Fibroblast of skin of left quadriceps (primary cell): ENCODE measurements at regions not wholly inside any gene's neighbourhood (a gene's known extent, or its start where the extent isn't known, plus 50 kb on each side); places are given as distances from the start of the nearest gene placed in this dataset.

Experiments used
- DNase-seq, 2 experiments: peaks; one replicate each; pipeline ENCODE4 v3.0.0-alpha.2; 2013; ENCODE audit warnings: low read depth in 2 of 2

DNA sequence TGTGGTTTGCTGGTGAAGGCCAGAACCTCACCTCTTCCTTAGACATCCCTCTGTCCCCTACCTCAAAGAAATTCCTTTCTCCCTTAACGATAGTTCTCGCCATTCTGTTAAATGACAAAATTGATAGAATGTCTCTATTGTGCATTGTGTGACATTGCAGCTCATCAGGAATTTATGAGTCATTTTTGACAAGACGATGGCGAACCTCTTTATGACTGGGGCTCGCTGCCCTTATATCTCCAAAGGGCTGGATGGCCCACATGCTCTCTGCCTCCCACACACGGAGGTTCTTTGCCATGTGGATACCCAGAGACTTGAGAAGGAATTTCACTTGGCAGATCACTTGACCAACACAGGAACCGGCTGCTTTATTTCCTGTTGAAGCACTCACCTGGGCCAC, 66.8 kb upstream of the RPS6KA2 start:
- DNase-seq = no peak

DNA sequence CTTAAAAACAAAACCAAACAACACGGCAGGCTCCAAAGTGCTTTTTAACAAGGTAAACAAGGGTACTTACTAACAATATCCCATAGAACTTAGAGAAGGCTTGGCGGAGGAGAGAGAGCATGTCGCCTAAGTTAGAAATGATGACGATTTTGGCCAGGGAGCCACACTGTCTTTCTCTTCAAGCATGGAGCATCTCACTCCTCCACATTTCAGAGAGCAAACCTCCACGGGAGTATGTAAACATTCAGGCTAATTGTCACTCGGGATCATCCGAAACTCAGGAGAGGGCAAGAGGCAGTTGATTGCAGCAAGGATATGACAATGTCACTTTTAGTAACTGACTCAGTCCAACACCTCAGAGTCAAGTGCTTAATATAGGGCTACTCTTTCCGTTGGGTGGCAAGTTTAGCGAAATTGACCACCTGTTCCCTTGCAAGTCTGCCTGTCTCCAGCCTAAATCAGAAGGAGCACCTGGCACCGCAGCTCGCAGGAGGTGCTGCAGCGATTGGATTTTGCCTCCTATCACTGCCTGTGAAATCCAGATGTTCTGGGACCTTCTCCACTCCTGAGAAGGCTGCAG, 65.8 kb upstream of the RPS6KA2 start:
- DNase-seq = no peak

- no peak for DNase-seq
Observed at GRCh38 chr6:166691746-166692145, 64.7 kb upstream of the RPS6KA2 start.

GRCh38 chr6:166691199-166691598, 64.1 kb upstream of the RPS6KA2 start:
- DNase-seq = peak; percentile 11 to 14

GRCh38 chr6:166689687-166690086, 62.6 kb upstream of the RPS6KA2 start:
- DNase-seq = no peak

- DNase-seq = no peak
Observed at GRCh38 chr6:166688901-166689300, 61.9 kb upstream of the RPS6KA2 start.

- DNase-seq = no peak
Observed at GRCh38 chr6:166687879-166688205, 60.8 kb upstream of the RPS6KA2 start.

GRCh38 chr6:166687070-166687878, 60.2 kb upstream of the RPS6KA2 start:
- no peak for DNase-seq

- DNase-seq = no peak
Observed at GRCh38 chr6:166686317-166686716, 59.3 kb upstream of the RPS6KA2 start.

- DNase-seq = no peak
Observed at GRCh38 chr6:166684866-166685265, 57.8 kb upstream of the RPS6KA2 start.

DNA sequence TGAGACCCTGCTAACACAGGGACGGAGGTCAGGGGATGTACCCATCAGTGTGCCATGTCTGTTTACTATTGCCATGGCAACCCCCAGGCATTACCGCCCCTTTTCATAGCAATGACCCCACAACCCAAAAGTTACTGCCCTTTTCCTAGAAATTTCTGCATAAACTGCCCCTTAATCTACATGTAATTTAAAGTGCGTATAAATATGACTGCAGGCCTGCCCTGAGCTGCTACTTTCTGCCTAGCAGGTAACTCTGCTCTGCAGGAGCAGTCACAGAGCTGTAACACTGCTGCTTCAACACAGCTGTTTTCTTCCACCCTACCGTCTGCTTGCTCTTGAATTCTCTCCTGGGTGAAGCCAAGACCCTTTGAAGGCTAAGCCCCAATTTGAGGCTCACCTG, 57.1 kb upstream of the RPS6KA2 start:
- DNase-seq = no peak

DNA sequence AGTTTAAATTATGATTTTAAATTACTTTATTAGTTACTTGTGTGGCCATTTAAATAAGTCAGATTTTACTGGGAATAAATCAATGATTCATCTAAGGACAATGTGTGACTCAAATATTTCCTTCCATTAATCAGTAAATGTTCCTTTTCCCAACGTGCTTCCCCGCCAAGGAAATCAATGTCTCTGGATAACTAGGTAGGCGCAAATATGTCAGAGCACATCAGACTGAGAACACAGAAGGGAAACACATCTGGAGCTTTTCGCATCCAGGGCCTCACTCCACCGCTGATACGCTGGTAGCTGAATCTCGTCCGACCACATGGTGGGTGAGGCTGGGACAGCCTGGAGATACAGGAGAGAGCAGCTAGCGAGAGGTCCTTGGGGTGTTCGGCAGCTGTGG, 56.4 kb upstream of the RPS6KA2 start:
- peak; percentile 16 to 18 for DNase-seq

DNA sequence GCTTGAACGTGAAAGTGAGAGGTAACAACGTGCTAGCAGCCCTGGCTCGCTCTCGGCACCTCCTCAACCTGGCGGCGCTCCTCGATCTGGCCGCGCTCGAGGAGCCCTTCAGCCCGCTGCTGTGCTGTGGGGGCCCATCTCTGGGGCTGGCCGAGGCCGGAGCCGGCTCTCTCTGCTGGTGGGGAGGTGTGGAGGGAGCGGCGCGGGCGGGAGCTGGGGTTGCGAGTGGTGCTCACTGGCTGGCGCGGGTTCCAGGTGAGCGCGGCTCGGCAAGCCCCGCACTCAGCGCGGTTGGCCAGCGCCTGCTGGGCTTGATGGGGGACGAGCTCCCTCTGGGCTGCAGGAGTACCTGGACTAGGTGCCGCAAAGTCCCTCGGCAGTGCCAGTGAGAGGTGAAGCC, 52.5 kb upstream of the RPS6KA2 start:
- DNase-seq = no peak

- no peak for DNase-seq
Observed at GRCh38 chr6:166678426-166678825, 51.4 kb upstream of the RPS6KA2 start.

- no peak for DNase-seq
Observed at GRCh38 chr6:166677941-166678340, 50.9 kb upstream of the RPS6KA2 start.
